GM10266 (cell line): ENCODE measurements at regions not wholly inside any gene's neighbourhood (a gene's known extent, or its start where the extent isn't known, plus 50 kb on each side); places are given as distances from the start of the nearest gene placed in this dataset.

Experiments
- DNase-seq: peaks from one replicate; pipeline ENCODE4 v3.0.0; 2012; ENCODE audit errors: extremely low spot score
- TF ChIP-seq, protein P1 (sequence below): IDR thresholded peaks from 2 replicates; pipeline ENCODE4 v1.5.1; 2012; ENCODE audit warnings: mild to moderate bottlenecking, low read depth; ENCODE audit not compliant: control insufficient read depth, insufficient read depth; ENCODE audit errors: missing control alignments

- TF ChIP-seq, protein P1, sequence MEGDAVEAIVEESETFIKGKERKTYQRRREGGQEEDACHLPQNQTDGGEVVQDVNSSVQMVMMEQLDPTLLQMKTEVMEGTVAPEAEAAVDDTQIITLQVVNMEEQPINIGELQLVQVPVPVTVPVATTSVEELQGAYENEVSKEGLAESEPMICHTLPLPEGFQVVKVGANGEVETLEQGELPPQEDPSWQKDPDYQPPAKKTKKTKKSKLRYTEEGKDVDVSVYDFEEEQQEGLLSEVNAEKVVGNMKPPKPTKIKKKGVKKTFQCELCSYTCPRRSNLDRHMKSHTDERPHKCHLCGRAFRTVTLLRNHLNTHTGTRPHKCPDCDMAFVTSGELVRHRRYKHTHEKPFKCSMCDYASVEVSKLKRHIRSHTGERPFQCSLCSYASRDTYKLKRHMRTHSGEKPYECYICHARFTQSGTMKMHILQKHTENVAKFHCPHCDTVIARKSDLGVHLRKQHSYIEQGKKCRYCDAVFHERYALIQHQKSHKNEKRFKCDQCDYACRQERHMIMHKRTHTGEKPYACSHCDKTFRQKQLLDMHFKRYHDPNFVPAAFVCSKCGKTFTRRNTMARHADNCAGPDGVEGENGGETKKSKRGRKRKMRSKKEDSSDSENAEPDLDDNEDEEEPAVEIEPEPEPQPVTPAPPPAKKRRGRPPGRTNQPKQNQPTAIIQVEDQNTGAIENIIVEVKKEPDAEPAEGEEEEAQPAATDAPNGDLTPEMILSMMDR: no peak
- no peak for DNase-seq
These were observed 403.7 kb downstream of the SLC6A15 start for GRCh38 chr12:84508851-84509260.

GRCh38 chr12:84507956-84508850 is 404.4 kb downstream of the SLC6A15 start:
- TF ChIP-seq, protein P1: no peak
- DNase-seq: no peak

GRCh38 chr12:84506282-84506681 is 406.3 kb downstream of the SLC6A15 start:
- TF ChIP-seq, protein P1: no peak
- DNase-seq: no peak

GRCh38 chr12:84502907-84503787 is 409.5 kb downstream of the SLC6A15 start:
- TF ChIP-seq, protein P1: peak; percentile 68
- peak; percentile 16 for DNase-seq

DNA sequence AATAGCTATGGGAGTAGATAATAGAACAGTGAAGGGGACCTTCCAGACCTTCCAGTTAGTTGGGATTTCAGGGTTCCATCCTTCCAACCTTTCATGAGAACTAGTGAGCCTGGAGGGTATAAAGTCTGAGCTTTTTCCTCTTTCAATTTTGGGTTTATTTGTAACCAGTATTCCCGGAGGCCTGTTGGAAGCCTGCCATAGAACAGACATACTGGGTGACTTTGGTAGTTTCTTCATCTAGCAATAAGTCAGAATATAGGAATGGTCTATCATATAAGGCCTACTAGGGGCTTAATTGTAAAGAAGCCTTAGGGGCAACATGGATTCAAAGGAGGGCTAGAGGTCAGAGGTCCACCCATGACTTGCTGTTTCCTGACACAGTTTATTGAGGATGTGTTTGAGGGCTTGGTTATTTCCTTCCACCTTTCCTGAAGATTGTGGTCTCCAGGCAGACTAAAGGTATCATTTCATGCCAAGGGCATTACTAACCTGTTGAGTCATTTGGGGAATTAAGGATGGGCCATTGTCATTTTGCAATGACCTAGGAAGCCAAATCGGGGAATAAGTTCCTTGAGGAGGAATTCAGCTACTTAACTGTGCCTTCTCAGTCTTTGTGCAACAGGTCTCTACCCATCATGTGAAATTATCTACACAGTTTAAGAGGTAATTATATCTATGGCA is 410.3 kb downstream of the SLC6A15 start:
- DNase-seq: no peak
- TF ChIP-seq, protein P1: no peak

- TF ChIP-seq, protein P1: no peak
- no peak for DNase-seq
These were observed 414.8 kb downstream of the SLC6A15 start for GRCh38 chr12:84497819-84498218.
